Heart left ventricle (tissue), 16 donors: ENCODE measurements at regions not wholly inside any gene's neighbourhood (a gene's known extent, or its start where the extent isn't known, plus 50 kb on each side); places are given as distances from the start of the nearest gene placed in this dataset.

Source experiments
- ATAC-seq, 4 donors: fragments of 200-7000 bp; cut with Tn5 transposase; one replicate each; pipeline ENCODE4 v1.9.1; 2020 to 2022; ENCODE audit warnings: moderate library complexity in 4 of 4, mild to moderate bottlenecking in 3 of 4, moderate number of reproducible peaks in 1 of 4
- DNase-seq, 5 donors: peaks; one replicate each; pipeline ENCODE4 v3.0.0-alpha.2; 2020
- H3K27ac ChIP-seq, 12 donors: fragments of 200-600 bp; sonication (generic) in 4 of 12; one replicate each; pipeline versions ENCODE4 v1.5.0 to v1.8.0; 2016 to 2022; ENCODE audit warnings: mild to moderate bottlenecking in 2 of 12
- H3K27me3 ChIP-seq, 9 donors: fragments of 200-600 bp; sonication (generic) in 2 of 9; one replicate each; pipeline versions ENCODE4 v1.5.1 to v1.8.0; 2016 to 2022; ENCODE audit warnings: mild to moderate bottlenecking in 3 of 9
- H3K36me3 ChIP-seq, 9 donors: fragments of 200-600 bp; sonication (generic) in 2 of 9; one replicate each; pipeline versions ENCODE4 v1.5.0 to v1.8.0; 2018 to 2022; ENCODE audit warnings: mild to moderate bottlenecking in 2 of 9
- H3K4me1 ChIP-seq, 12 donors: fragments of 200-600 bp; sonication (generic) in 4 of 12; one replicate each; pipeline versions ENCODE4 v1.5.0 to v1.8.0; 2016 to 2022; ENCODE audit warnings: mild to moderate bottlenecking in 3 of 12
- H3K4me3 ChIP-seq, 12 donors: fragments of 200-600 bp; sonication (generic) in 4 of 12; one replicate each; pipeline versions ENCODE4 v1.5.0 to v1.8.0; 2017 to 2022; ENCODE audit warnings: mild to moderate bottlenecking in 9 of 12, moderate library complexity in 4 of 12
- H3K9me3 ChIP-seq, 12 donors: fragments of 200-600 bp; sonication (generic) in 4 of 12; one replicate each; pipeline versions ENCODE4 v1.5.0 to v1.8.0; 2016 to 2022; ENCODE audit warnings: mild to moderate bottlenecking in 1 of 12
- CTCF ChIP-seq, 12 donors: fragments of 200-600 bp; sonication (generic) in 4 of 12; IDR thresholded peaks; one replicate each; pipeline versions ENCODE4 v1.5.0 to v1.8.0; 2018 to 2022; ENCODE audit warnings: antibody characterized with exemption in 12 of 12, mild to moderate bottlenecking in 5 of 12
- POLR2A ChIP-seq, 2 donors: fragments of 450-650 bp; IDR thresholded peaks; one replicate each; pipeline ENCODE4 v1.6.1; 2017; ENCODE audit warnings: antibody characterized with exemption in 2 of 2, mild to moderate bottlenecking in 2 of 2, moderate library complexity in 2 of 2
- WGBS, 4 donors: extraction: QIAGEN DNeasy Blood & Tissue Kit in 2 of 4; methylation state at CpG; one replicate each; pipeline versions ENCODE4 v1.1.5 to v1.1.7; 2013 to 2018; 5-methylcytosine and 5-hydroxymethylcytosine counted together
- intact Hi-C, 10 donors: fragments of 100-400 bp; cut with DNase I; formaldehyde crosslinking; loops; one replicate each; pipeline versions ENCODE4 v1.11.1 to v1.14.2; 2022
- donor health status: ischemic (EF 13 %, LVEDD 7.1; RV severe dilation, severe dysfunction).
- donor health status: healthy with polysubstance abuse.
- donor health status: DM: no; HTN: yes; CAD: no.
- donor health status: DM: no; HTN: no; CAD: no.
- donor health status: ischemic (EF 25% LVEDD 6.9; RV normal size, moderate dysfunction).
- donor health status: ischemic (EF 25% LVEDD 5.7; RV mildly dilated, moderate dysfunction).
- donor health status: healthy.
- donor health status: DM: yes; HTN: yes; CAD: no.
- donor health status: ischemic (EF 35%, LVEDD 5.7; RV mildly dilated, moderate dysfunction).
- donor health status: nonischemic (EF 11% LVEDD 7.7; RV severe dilation, severe dysfunction).
- donor health status: DM: yes; HTN: yes; CAD: no.
- donor health status: PGD.
- donor health status: ischemic (EF 29% LVEDD 5.4; RV normal size, mild dysfunction).
- donor health status: nonischemic (EF 23%, LVEDD 6.1; RV moderate dilation, normal function).

- TF ChIP-seq CTCF (IDR thresholded peaks at IDR 0.05), result no peak
- no peak for TF ChIP-seq POLR2A (IDR thresholded peaks at IDR 0.05)
- Histone ChIP-seq H3K4me3 (no peak overlapping the region), H3K9me3 (no peaks in the 10 kb centered on the region), H3K27ac (no peak overlapping the region), H3K4me1 (no peaks in the 10 kb centered on the region), H3K36me3 (no peaks in the 10 kb centered on the region), H3K27me3 (no peaks in the 10 kb centered on the region)
- DNase-seq (no peak), ATAC-seq (no peak)
- WGBS, 4 donors, result 50 to 57% (median 54%) methylated on average over 1 of the region's 1 CpG
- intact Hi-C loops, result no loop called here
Measured at GRCh38 chr5:86360801-86361200, 256.9 kb upstream of the COX7C start.

- no peaks in the 10 kb centered on the region for H3K4me1 ChIP-seq
- H3K4me3 ChIP-seq, result no peak overlapping the region
- intact Hi-C loops, result no loop called here
- H3K27me3 ChIP-seq, result no peaks in the 10 kb centered on the region
- TF ChIP-seq CTCF (IDR thresholded peaks at IDR 0.05) (no peak), POLR2A (IDR thresholded peaks at IDR 0.05) (no peak)
- peaks cover 0 to 11% (median 0%) of the 10 kb centered on the region in 12 donors for H3K9me3 ChIP-seq
- H3K36me3 ChIP-seq, result no peaks in the 10 kb centered on the region
- DNase-seq (no peak), ATAC-seq (no peak)
- no peak overlapping the region for H3K27ac ChIP-seq
Measured at GRCh38 chr5:86371061-86371460, 246.7 kb upstream of the COX7C start.

DNA sequence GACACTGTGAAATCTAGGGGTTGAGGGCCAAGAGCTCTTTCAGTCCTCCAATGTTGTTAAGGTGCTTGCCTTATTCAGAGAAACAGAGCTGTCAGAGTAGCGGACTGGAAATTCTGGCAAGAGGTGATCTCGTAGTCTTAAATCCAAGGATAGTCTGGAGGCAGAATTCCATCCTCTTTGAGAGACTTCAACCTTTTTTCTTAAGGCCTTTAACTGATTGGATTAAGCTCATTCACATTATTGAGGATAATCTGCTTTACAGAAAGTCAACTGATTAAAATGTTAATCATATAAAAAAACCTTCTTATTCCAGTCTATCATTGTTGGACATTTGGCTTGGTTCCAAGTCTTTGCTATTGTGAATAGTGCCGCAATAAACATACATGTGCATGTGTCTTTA is 243.1 kb upstream of the COX7C start:
- H3K27ac ChIP-seq, result no peak overlapping the region
- peaks cover 0 to 11% (median 0%) of the 10 kb centered on the region in 12 donors for H3K9me3 ChIP-seq
- no peaks in the 10 kb centered on the region for H3K36me3 ChIP-seq
- intact Hi-C loops, result no loop called here
- ATAC-seq, result no peak
- no peak for DNase-seq
- no peaks in the 10 kb centered on the region for H3K27me3 ChIP-seq
- no peaks in the 10 kb centered on the region for H3K4me1 ChIP-seq
- TF ChIP-seq POLR2A (IDR thresholded peaks at IDR 0.05) (no peak), CTCF (IDR thresholded peaks at IDR 0.05) (no peak)
- 87 to 93% (median 91%) methylated on average over 3 of the region's 3 CpGs for WGBS, 4 donors
- H3K4me3 ChIP-seq, result no peak overlapping the region

GRCh38 chr5:86376214-86376613 is 241.5 kb upstream of the COX7C start:
- no peak for DNase-seq
- ATAC-seq, result no peak
- intact Hi-C loops, result no loop called here
- peaks cover 0 to 11% (median 0%) of the 10 kb centered on the region in 12 donors for H3K9me3 ChIP-seq
- no peaks in the 10 kb centered on the region for H3K4me1 ChIP-seq
- H3K4me3 ChIP-seq, result no peak overlapping the region
- TF ChIP-seq POLR2A (IDR thresholded peaks at IDR 0.05) (no peak), CTCF (IDR thresholded peaks at IDR 0.05) (no peak)
- no peaks in the 10 kb centered on the region for H3K36me3 ChIP-seq
- H3K27me3 ChIP-seq, result no peaks in the 10 kb centered on the region
- 88 to 93% (median 91%) methylated on average over 3 of the region's 3 CpGs for WGBS, 4 donors
- H3K27ac ChIP-seq, result no peak overlapping the region
